ENCODE measurements at regions not wholly inside any gene's neighbourhood (a gene's known extent, or its start where the extent isn't known, plus 50 kb on each side); places are given as distances from the start of the nearest gene placed in this dataset.

DNA sequence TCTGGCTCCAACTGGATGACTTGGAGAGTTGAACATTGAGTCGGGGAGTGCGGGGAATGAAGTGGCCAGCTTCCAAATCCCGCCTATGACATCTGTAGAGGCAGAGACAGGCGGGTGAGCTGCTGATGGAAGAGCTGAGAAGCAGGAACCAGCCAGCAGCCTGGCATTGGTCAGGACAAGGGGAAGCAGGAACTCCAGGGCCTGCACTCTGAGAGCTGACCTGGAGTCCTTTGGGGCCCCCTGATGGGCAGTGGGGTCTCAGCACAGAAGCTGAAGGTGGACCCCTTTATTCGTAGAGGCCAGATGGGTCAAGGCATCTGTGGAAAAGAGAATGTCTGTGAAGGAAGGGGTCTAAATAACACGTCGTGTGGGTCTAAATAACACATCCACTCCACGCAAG is 57.0 kb downstream of the SEC61G start:
- Histone ChIP-seq H3K4me1 (no peaks in the 10 kb centered on the region), H3K27ac (no peak overlapping the region), H3K27me3 (no peaks in the 10 kb centered on the region), H3K36me3 (no peaks in the 10 kb centered on the region), H3K4me3 (no peak overlapping the region), H3K9me3 (no peaks in the 10 kb centered on the region)
- TF ChIP-seq, protein P1, sequence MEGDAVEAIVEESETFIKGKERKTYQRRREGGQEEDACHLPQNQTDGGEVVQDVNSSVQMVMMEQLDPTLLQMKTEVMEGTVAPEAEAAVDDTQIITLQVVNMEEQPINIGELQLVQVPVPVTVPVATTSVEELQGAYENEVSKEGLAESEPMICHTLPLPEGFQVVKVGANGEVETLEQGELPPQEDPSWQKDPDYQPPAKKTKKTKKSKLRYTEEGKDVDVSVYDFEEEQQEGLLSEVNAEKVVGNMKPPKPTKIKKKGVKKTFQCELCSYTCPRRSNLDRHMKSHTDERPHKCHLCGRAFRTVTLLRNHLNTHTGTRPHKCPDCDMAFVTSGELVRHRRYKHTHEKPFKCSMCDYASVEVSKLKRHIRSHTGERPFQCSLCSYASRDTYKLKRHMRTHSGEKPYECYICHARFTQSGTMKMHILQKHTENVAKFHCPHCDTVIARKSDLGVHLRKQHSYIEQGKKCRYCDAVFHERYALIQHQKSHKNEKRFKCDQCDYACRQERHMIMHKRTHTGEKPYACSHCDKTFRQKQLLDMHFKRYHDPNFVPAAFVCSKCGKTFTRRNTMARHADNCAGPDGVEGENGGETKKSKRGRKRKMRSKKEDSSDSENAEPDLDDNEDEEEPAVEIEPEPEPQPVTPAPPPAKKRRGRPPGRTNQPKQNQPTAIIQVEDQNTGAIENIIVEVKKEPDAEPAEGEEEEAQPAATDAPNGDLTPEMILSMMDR (IDR thresholded peaks at IDR 0.05): no peak
- TF ChIP-seq POLR2AphosphoS5 (IDR thresholded peaks at IDR 0.05) (no peak), EP300 (IDR thresholded peaks at IDR 0.05) (no peak), POLR2A (IDR thresholded peaks at IDR 0.05) (no peak)
- DNase-seq (no peak), ATAC-seq (ENCODE audit: low FRiP score in 2 of 2) (no peak)
- 72 to 85% methylated on average over 7 to 8 of the region's 8 CpGs for WGBS, 2 donors

DNA sequence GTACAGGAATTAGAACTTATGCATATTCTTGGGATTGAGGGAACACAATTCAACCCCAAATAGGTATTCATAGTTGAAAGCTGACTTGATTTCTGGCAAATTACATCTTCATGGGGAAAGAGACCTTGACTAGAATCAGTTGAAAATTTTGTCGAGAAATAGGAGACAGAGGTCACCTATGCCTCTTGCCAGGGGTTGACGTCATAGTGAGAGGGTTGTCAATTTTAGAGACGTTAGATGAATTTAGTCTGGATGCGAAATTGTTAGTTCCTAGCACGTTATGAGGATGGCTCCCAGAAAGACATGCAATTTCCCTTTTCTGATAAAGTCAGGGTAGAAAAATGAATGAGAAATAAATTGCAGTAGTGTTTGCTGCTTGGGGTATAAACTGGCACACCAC is 59.3 kb downstream of the SEC61G start:
- H3K27me3 ChIP-seq: no peaks in the 10 kb centered on the region
- H3K27ac ChIP-seq: no peak overlapping the region
- no peaks in the 10 kb centered on the region for H3K9me3 ChIP-seq
- DNase-seq: no peak
- TF ChIP-seq POLR2A (IDR thresholded peaks at IDR 0.05) (no peak), EP300 (IDR thresholded peaks at IDR 0.05) (no peak), POLR2AphosphoS5 (IDR thresholded peaks at IDR 0.05) (no peak)
- no peak overlapping the region for H3K4me3 ChIP-seq
- 87 to 89% methylated on average over 5 of the region's 5 CpGs for WGBS, 2 donors
- no peaks in the 10 kb centered on the region for H3K4me1 ChIP-seq
- no peaks in the 10 kb centered on the region for H3K36me3 ChIP-seq
- ATAC-seq (ENCODE audit: low FRiP score in 2 of 2): no peak

DNA sequence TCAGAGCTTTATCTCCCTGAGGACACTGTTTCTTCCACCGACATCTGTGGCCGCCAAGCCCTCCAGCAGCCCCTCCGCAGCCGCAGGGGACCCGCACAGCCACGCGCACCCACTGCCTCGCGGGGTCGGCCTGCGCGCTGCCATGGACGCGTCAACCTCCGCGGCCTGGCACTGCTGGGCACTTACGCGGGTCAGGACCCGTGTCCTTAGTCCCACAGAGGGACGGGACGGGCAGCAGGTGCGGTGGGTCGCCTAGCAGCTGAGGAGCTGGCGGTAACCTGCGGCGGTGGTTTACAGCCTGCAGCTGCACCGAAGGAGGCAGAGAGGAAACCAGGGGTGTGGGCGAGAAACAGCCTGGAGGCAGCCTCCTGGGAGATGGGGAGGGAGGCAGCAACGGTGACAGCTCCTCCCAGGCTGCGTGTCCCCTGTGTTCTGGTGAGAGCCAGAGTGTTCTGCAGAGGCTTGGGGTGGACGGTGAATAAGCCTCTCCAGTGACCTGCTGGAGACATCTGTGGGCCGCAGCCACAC is 61.3 kb downstream of the SEC61G start:
- WGBS, 2 donors: 76 to 88% methylated on average over 16 to 32 of the region's 32 CpGs

DNA sequence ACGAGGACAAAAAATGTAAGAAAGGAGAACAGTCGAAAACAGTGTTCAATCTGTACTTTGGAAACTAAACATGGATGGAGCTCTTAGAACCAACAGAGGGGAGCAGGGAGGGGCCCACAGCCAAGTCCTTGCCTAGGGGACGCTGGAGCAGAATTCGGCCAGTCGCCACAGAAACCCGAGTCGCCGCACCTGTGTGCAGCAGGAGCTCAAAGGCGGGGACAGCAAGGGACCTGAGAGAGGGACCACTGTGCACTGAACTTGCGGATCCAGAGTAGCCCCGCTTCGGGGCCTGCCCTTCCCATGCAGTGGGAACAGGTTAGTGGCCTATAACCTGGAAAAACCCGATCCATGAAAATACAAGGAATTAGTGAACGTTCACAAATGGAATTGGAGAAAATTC is 68.1 kb downstream of the SEC61G start:
- no peaks in the 10 kb centered on the region for H3K4me1 ChIP-seq
- TF ChIP-seq POLR2AphosphoS5 (IDR thresholded peaks at IDR 0.05) (no peak), POLR2A (IDR thresholded peaks at IDR 0.05) (no peak), EP300 (IDR thresholded peaks at IDR 0.05) (no peak)
- TF ChIP-seq, protein P1 (IDR thresholded peaks at IDR 0.05): no peak
- no peaks in the 10 kb centered on the region for H3K9me3 ChIP-seq
- no peaks in the 10 kb centered on the region for H3K27me3 ChIP-seq
- ATAC-seq (ENCODE audit: low FRiP score in 2 of 2) (no peak), DNase-seq (peak in 1 of 2 donors; percentile 52)
- no peaks in the 10 kb centered on the region for H3K36me3 ChIP-seq
- no peak overlapping the region for H3K4me3 ChIP-seq
- no peak overlapping the region for H3K27ac ChIP-seq
- 87 to 90% methylated on average over 14 of the region's 14 CpGs for WGBS, 2 donors

More for the DNA sequence above, 61.3 kb downstream of the SEC61G start:
- TF ChIP-seq, protein P1 (IDR thresholded peaks at IDR 0.05): no peak
- TF ChIP-seq EP300 (IDR thresholded peaks at IDR 0.05) (no peak), POLR2AphosphoS5 (IDR thresholded peaks at IDR 0.05) (no peak), POLR2A (IDR thresholded peaks at IDR 0.05) (no peak)
- Histone ChIP-seq H3K36me3 (no peaks in the 10 kb centered on the region), H3K9me3 (no peaks in the 10 kb centered on the region), H3K4me1 (no peaks in the 10 kb centered on the region), H3K4me3 (no peak overlapping the region), H3K27me3 (no peaks in the 10 kb centered on the region), H3K27ac (no peak overlapping the region)
- peak in 1 of 2 donors; percentile 75 for DNase-seq
- no peak for ATAC-seq (ENCODE audit: low FRiP score in 2 of 2)

DNA sequence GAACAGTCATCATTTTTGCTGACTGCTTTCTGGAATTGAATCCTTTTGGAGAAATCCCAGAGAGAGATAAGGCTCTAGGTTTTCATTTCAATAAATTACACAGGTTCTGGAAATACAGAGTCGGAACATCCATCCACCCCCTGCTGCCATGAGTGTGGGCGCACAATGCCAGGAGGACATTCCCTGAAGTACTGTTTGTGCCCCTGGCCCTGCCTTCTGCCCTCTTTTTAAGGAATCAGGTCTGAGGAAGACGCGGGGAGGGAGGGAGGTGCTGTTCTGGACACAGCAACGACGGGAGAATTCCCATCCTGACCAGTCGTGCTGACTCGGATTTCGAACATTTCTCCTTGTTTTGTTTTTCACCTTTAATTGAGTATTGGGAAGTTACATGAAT is 69.0 kb downstream of the SEC61G start:
- TF ChIP-seq, protein P1 (IDR thresholded peaks at IDR 0.05): no peak
- TF ChIP-seq POLR2AphosphoS5 (IDR thresholded peaks at IDR 0.05): no peak
- TF ChIP-seq POLR2A (IDR thresholded peaks at IDR 0.05): no peak
- TF ChIP-seq EP300 (IDR thresholded peaks at IDR 0.05): no peak
- Histone ChIP-seq H3K4me1 (no peaks in the 10 kb centered on the region), H3K4me3 (no peak overlapping the region), H3K27me3 (no peaks in the 10 kb centered on the region), H3K27ac (no peak overlapping the region), H3K36me3 (no peaks in the 10 kb centered on the region), H3K9me3 (no peaks in the 10 kb centered on the region)
- ATAC-seq (ENCODE audit: low FRiP score in 2 of 2) (no peak), DNase-seq (no peak)
- 57 to 73% methylated on average over 9 of the region's 9 CpGs for WGBS, 2 donors

Measured in upper lobe of left lung (tissue), 6 donors.